Loucy (cell line): ENCODE measurements at regions not wholly inside any gene's neighbourhood (a gene's known extent, or its start where the extent isn't known, plus 50 kb on each side); places are given as distances from the start of the nearest gene placed in this dataset.

Experiments used
- EZH2phosphoT487 ChIP-seq: fragments of 200-600 bp; IDR thresholded peaks from 2 replicates; pipeline ENCODE4 v1.6.1; 2018; ENCODE audit warnings: antibody characterized with exemption, mild to moderate bottlenecking, moderate library complexity, borderline replicate concordance
- TF ChIP-seq, protein P1 (sequence below): fragments of 200-600 bp; sonication (generic); conservative IDR thresholded peaks from 2 replicates; pipeline ENCODE4 v1.5.1; 2014; ENCODE audit warnings: mild to moderate bottlenecking, antibody characterized with exemption, low read length

DNA sequence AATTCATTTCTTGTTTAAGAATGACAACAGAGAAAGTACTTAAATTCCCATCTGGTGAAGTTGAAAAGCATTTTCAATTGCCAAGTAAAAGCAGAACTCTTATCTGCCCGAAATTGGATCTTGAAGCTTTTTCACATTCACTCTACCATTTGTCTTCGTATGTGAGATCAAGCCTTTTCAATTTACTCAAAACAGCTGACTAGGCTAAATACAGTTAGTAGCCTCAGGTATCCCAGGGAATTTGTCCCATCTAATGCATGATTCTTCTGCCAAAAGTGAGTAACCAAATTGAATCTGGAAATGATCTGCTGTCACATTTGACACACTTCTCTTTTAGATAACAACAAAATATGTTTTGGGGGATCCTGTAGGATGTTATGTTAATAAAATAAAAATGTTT is 596.8 kb upstream of the HS3ST5 start:
- TF ChIP-seq, protein P1, sequence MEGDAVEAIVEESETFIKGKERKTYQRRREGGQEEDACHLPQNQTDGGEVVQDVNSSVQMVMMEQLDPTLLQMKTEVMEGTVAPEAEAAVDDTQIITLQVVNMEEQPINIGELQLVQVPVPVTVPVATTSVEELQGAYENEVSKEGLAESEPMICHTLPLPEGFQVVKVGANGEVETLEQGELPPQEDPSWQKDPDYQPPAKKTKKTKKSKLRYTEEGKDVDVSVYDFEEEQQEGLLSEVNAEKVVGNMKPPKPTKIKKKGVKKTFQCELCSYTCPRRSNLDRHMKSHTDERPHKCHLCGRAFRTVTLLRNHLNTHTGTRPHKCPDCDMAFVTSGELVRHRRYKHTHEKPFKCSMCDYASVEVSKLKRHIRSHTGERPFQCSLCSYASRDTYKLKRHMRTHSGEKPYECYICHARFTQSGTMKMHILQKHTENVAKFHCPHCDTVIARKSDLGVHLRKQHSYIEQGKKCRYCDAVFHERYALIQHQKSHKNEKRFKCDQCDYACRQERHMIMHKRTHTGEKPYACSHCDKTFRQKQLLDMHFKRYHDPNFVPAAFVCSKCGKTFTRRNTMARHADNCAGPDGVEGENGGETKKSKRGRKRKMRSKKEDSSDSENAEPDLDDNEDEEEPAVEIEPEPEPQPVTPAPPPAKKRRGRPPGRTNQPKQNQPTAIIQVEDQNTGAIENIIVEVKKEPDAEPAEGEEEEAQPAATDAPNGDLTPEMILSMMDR, result no peak
- no peak for TF ChIP-seq EZH2phosphoT487
